EL (cell line): ENCODE measurements at regions not wholly inside any gene's neighbourhood (a gene's known extent, or its start where the extent isn't known, plus 50 kb on each side); places are given as distances from the start of the nearest gene placed in this dataset.
"Not testable (repeated sequence)": the region's sequence is repeated elsewhere in the genome, so short reads cannot be mapped to it uniquely, and the experiment has no call there.

Experiments
- DNase-seq: peaks from one replicate; pipeline ENCODE4 v3.0.0-alpha.2; 2016

DNA sequence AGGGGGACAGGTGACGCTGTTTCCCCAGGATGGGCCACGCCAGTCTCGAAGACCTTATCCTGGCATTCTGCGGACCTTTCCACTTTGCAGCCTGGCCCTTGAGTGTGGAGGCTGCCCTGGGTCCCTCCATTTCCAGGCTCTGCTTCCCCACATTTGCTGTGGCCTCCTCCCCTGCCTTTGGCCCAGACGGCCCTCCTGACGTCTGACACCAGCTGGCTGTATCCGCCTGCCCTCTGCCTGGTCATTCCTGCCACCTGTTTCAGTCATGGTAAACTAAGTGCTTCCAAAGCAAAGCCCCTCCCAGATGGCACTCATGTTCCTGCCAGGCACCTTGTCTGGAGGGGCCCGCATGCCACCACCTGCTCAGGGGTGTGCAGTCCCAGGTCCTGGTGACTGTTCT lies 95.1 kb downstream of the ASB1 start:
- DNase-seq, result no peak

DNA sequence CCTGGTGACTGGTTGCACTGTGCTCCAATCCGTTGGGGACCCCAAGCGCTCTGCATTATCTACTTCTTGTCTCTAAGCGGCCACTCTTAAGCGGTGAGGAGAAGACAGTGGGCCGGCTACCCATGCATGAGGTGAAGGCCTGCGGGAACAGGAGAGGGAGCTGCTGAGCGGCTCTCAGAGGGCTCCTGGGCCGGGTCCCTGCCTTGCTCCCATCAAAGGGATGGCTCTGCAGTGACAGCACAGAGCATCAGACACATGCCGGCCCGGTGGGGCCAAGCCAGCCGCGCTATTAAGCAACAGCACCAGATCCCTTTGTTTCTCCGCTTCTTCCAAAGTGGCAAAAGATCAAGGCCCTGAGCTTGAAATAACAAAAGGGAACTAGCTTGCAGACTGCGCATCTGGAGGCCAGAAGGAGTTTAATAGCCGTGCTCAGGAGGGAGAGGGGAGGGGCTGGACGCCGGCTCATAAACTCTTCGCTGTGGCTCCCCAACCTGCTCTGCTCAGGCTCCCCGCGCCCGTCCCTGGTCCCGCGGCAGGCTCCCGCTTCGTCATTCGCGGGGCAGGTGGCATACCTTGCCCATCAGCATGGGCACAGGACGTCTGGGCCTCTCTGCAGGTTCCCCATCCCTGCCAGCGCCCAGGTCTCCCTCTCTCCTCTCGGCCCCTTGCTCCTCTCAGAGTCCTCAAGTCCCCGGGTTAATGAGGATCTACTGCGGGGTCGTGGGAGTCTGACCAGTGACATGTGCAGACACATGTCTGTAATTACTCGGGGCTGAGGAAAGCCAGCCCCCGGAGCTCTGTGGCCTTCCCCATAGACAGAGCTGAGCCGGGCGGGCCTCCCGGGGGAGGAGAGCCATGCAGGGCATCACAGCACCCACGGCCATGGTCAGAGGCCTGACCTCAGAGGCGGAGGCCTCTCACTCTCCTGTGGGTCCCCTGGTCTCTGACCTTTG lies 96.7 kb downstream of the ASB1 start:
- no peak for DNase-seq

DNA sequence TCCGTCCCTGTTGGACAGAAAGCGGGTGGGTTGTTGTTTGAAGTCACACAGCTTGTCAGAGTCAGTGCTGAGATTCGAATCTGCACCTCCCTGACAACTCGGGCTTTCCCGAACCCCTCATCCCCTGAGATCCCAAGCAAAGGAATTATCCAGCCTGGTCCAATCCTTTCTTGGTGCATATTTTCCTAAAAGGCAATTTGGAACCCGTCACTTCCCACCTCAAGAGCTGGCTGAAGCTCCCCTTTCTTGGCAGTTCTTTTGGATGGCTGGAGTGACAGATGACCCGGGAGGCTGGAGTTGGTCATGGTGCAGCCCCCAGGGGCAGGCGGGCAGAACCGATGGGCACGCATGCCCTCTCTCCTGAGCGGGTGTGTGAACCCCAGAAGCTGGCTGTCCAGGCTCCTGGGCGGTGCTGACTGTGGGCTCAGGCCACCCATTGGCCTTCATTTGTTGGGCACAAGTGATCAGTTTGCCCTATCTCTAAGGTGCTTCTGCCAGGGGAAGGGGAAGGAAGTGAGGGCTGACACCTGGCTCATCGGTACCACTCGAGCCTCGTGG lies 97.8 kb downstream of the ASB1 start:
- DNase-seq, result no peak

DNA sequence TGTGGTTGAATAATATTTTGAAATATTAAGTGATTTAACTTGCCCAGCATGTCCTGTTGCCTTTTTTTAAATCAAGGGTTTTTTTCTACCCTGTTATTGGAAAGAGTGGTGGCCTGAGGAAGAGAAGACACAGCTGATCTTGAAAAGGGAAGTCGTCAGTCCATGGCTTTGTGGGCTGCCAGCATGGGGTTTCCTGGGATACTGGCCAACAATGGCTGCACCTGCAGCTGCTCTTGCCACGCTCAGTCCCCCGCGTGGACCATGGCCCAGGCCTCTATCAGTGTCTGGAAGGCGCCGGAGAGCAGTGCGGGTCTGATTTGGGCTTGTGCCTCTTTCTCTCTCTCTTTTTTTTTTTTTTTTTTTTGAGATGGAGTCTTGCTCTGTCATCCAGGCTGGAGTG lies 99.3 kb downstream of the ASB1 start:
- no peak for DNase-seq

DNA sequence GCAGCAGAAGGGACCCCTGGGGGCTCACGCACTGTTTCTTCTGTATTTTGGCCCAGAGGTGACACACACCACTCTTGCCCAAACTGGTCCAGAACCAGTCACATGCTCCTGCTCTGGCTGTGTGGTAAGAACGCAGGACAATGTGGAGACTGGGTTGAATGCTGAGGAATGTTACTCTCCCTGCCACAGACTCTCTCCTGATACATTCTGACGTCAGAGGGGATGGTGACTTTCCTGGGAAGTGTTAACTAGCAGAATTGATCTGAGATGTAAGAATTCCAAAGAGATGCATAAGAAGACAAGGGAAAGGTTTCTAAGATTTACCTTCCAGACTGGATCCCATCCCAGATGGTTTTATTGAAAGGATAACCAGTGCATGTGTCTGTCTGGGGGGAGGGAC lies 100.8 kb downstream of the ASB1 start:
- peak; percentile 68 for DNase-seq

GRCh38 chr2:238528953-238529781 lies 102.4 kb downstream of the ASB1 start:
- peak; percentile 55 for DNase-seq

- DNase-seq, result not testable (repeated sequence)
Measured at GRCh38 chr2:238531017-238531645, 104.4 kb downstream of the ASB1 start.

GRCh38 chr2:238543732-238544131 lies 117.0 kb downstream of the ASB1 start:
- DNase-seq, result not testable (repeated sequence)

DNA sequence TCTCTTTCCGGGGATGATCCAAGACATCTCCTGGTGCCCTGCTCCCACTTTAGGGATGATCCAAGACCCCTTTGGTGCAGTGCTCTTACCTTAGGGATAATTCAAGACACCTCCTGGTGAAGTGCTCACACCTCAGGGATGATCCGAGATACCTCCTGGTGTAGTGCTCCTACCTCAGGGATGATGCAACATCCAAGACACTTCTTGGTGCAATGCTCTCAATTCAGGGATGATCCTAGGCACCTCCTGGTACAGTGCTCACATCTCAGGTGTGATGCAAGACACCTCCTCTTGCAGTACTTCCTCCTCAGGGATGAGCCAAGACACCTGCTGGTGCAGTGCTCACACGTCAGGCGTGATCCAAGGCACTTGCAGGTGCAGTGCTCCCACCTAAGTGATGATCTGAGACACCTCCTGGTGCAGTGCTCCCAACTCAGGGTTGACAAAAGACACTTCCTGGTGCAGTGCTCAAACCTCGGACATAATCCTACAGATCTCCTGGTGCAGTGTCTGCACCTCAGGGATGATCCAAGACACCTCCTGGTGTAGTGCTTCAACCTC lies 122.3 kb downstream of the ASB1 start:
- no peak for DNase-seq

GRCh38 chr2:238549866-238550265 lies 123.1 kb downstream of the ASB1 start:
- no peak for DNase-seq

DNA sequence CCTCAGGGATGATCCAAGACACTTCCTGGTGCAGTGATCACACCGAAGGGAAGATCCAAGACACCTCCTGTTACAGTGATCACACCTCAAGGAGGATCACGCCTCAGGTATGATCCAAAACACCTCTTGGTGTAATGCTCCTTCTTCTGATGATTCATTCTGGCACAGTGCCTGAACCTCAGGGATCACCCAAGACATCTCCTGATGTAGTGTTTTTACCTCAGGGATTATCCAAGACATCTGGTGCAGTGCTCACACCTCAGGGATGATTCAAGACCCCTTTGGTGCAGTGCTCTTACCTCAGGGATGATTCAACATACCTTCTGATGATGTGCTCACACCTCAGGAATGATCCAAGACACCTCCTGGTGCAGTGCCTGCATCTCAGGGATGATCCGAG lies 124.4 kb downstream of the ASB1 start:
- no peak for DNase-seq

DNA sequence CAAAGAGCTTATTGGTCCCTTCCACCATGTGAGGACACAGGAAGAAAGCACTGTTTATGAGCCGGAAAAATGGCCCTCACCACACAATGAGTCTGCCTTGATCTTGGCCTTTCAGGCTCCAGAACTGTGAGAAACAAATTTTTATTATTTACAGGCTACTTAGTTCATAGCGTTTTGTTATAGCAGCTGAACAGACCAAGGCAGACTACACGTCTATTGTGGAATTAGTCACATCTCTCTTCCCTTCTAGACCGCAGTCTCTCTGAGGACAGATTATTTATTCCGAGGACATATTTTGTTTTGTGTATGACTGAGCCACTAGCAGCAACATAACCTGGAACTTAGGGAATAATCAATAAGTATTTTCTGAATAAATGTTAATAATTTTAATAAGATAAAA lies 125.5 kb downstream of the ASB1 start:
- no peak for DNase-seq

- DNase-seq, result no peak
Measured at GRCh38 chr2:238553159-238553558, 126.4 kb downstream of the ASB1 start.

DNA sequence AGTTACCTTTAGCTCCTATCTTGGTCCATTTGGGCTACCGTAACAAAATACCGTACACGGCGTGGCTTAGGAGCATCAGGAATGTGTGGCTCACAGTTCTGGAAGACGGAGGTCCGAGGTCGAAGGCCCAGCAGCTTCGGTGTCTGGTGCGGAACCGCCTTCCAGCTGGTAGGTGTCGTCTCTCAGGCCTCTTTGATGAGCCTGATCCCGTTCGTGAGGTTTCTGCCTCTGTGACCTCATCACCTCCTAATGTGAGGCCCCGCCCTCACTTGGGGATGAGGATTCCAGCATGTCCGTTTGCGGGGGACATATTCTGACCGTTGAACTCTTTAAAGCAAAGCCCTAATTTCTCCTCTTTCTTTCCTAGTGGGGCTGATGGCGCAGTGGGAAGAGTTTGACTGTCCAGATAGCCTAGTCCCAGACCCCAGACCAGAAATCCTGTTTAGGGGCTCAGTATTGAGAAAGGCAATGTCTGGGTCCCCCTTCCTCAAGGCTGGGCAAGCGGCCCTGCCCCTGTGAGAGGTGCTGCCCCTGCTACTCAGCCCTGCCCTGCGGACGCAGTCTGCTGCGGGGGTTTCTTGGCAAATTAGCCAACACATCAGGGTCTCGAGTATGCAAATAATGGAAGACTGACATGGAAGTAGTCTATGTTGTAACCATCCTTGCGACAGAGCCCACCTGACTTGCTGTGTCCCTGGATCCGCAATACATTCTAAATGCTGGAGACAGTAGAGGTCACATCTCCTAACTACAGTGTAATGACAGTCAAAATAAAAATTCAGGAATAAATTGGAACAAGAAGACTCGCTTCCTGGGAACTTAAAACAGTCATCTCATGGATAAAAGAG lies 128.0 kb downstream of the ASB1 start:
- DNase-seq, result no peak

GRCh38 chr2:238555786-238556542 lies 129.2 kb downstream of the ASB1 start:
- DNase-seq, result no peak

- no peak for DNase-seq
Measured at GRCh38 chr2:238557431-238557830, 130.7 kb downstream of the ASB1 start.

- no peak for DNase-seq
Measured at GRCh38 chr2:238557936-238558335, 131.2 kb downstream of the ASB1 start.

GRCh38 chr2:238558456-238559099 lies 131.9 kb downstream of the ASB1 start:
- no peak for DNase-seq

DNA sequence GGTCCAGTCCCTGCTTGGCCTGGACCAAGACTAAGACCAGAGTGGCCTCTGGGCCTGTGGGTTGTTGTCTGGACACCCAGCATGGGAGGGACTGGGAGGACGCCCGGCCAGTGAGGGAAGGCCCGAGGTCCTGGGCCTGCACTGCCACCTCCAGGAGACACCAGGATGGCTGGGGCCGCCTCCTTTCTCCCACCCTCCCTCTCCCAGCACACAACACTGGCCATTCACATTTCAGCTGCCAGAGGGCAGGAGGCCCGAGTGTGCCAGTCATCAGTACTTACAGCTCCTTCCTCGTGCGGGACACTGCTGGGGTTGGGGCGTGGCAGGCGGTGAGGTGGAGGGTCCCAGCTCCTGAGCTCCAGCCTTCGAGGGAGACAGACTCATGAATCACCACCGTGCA lies 133.5 kb downstream of the ASB1 start:
- no peak for DNase-seq

DNA sequence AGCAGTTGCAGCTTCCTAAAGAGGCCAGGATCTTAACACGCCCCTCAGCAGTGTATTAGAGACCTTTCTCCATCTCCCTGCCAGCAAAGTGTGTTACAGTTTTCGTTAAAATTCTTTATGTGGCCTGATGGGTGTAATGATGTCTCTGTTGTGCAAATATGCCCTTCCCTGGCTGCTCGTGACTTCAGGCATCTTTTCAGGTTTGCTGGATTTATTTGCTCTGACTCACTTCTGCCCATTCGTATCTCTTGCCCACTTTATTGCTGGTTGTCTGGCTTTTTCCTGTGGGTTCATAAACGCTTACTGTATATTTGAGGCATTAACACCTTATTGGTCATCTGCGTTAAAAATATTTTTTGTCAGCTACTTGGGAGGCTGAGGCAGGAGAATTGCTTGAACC lies 134.5 kb downstream of the ASB1 start:
- DNase-seq, result peak; percentile 17
